CD4-positive, alpha-beta T cell (primary cell): ENCODE measurements at regions not wholly inside any gene's neighbourhood (a gene's known extent, or its start where the extent isn't known, plus 50 kb on each side); places are given as distances from the start of the nearest gene placed in this dataset.

Source experiments
- ATAC-seq: fragments of 200-7000 bp; cut with Tn5 transposase; one replicate; pipeline ENCODE4 v1.10.0; 2022; ENCODE audit warnings: mild to moderate bottlenecking; ENCODE audit not compliant: poor library complexity
- CTCF ChIA-PET: fragments of 350-600 bp; sonication (Branson Sonifier 250); formaldehyde crosslinking; loops from one replicate; lab custom pipeline; 2021; ENCODE audit warnings: antibody characterized with exemption, inconsistent platforms; lab: Charles Lee
- POLR2A ChIA-PET: fragments of 350-600 bp; sonication (Branson Sonifier 250); formaldehyde crosslinking; loops from one replicate; lab custom pipeline; 2021; ENCODE audit warnings: antibody characterized with exemption, inconsistent platforms; lab: Charles Lee
- DNase-seq, 14 experiments: peaks; one replicate each; pipeline ENCODE4 v3.0.0-alpha.2; 2013 to 2020; ENCODE audit warnings: mixed read lengths in 2 of 14
- H3K27ac ChIP-seq, 2 donors: one replicate each; pipeline versions ENCODE4 v1.5.1 to v1.7.0; 2013; ENCODE audit warnings: low read length in 2 of 2, low read depth in 1 of 2, mild to moderate bottlenecking in 1 of 2
- H3K27me3 ChIP-seq, 2 experiments: 1 replicate in 1 of 2; 2 replicates in 1 of 2; pipeline versions ENCODE4 v1.6.1 to v1.7.0; 2013; ENCODE audit warnings: low read length in 2 of 2, control low read depth in 1 of 2, mild to moderate bottlenecking in 1 of 2, moderate library complexity in 1 of 2; ENCODE audit not compliant: insufficient read depth in 2 of 2, control insufficient read depth in 1 of 2
- H3K36me3 ChIP-seq: one replicate; pipeline ENCODE4 v1.6.1; 2013; ENCODE audit warnings: low read length, control low read depth; ENCODE audit not compliant: insufficient read depth
- H3K4me1 ChIP-seq: one replicate; pipeline ENCODE4 v1.6.1; 2013; ENCODE audit warnings: low read length, control low read depth; ENCODE audit not compliant: insufficient read depth
- H3K4me3 ChIP-seq: one replicate; pipeline ENCODE4 v1.5.1; 2013; ENCODE audit warnings: mild to moderate bottlenecking, low read length, moderate library complexity
- H3K9me3 ChIP-seq, 2 experiments: 1 replicate in 1 of 2; 2 replicates in 1 of 2; pipeline versions ENCODE4 v1.6.1 to v1.7.0; 2013; ENCODE audit warnings: low read length in 2 of 2, mild to moderate bottlenecking in 2 of 2, control low read depth in 1 of 2, moderate library complexity in 1 of 2; ENCODE audit not compliant: control insufficient read depth in 1 of 2, insufficient read depth in 1 of 2
- H3K27ac Mint-ChIP-seq: one replicate; pipeline ENCODE4 v1.8.0; 2020; ENCODE audit warnings: mixed read lengths
- H3K27me3 Mint-ChIP-seq: one replicate; pipeline ENCODE4 v1.8.0; 2021; ENCODE audit warnings: mixed read lengths
- H3K36me3 Mint-ChIP-seq: one replicate; pipeline ENCODE4 v1.8.0; 2021; ENCODE audit warnings: low read depth, mixed read lengths
- H3K4me1 Mint-ChIP-seq: one replicate; pipeline ENCODE4 v1.8.0; 2021; ENCODE audit warnings: low read depth, mixed read lengths
- H3K4me3 Mint-ChIP-seq: one replicate; pipeline ENCODE4 v1.8.0; 2020; ENCODE audit warnings: mild to moderate bottlenecking, mixed read lengths
- H3K9me3 Mint-ChIP-seq: one replicate; pipeline ENCODE4 v1.8.0; 2020; ENCODE audit warnings: mixed read lengths
- CTCF ChIP-seq: fragments of 200-600 bp; IDR thresholded peaks from one replicate; pipeline ENCODE4 v1.8.0; 2022; ENCODE audit warnings: antibody characterized with exemption, mild to moderate bottlenecking
- intact Hi-C, 2 experiments: fragments of 100-400 bp; cut with DNase I in 1 of 2; cut with micrococcal nuclease in 1 of 2; formaldehyde crosslinking; loops; one replicate each; pipeline versions ENCODE4 v1.15.1 to v1.9.0; 2023 to 2025; cut with DNase I, micrococcal nuclease

- ChIA-PET CTCF (no interaction called here), POLR2A (no interaction called here)
- H3K27ac ChIP-seq = no peak overlapping the region
- no peaks in the 10 kb centered on the region for H3K9me3 ChIP-seq
- no peak for ATAC-seq
- no peak overlapping the region for H3K4me3 ChIP-seq
- no peak for TF ChIP-seq CTCF
- intact Hi-C loops = no loop called here
- no peaks in the 10 kb centered on the region for H3K9me3 Mint-ChIP-seq
- H3K27me3 ChIP-seq = peaks cover 0 to 4% of the 10 kb centered on the region in 2 experiments
- H3K36me3 ChIP-seq = no peaks in the 10 kb centered on the region
- H3K27me3 Mint-ChIP-seq = peaks cover 10% of the 10 kb centered on the region
- no peaks in the 10 kb centered on the region for H3K4me1 ChIP-seq
- H3K36me3 Mint-ChIP-seq = no peaks in the 10 kb centered on the region
- H3K27ac Mint-ChIP-seq = no peak overlapping the region
- H3K4me1 Mint-ChIP-seq = no peaks in the 10 kb centered on the region
- DNase-seq = no peak
- H3K4me3 Mint-ChIP-seq = no peak overlapping the region
Measured at GRCh38 chr10:62893036-62893435, 76.9 kb upstream of the EGR2 start.

- H3K36me3 Mint-ChIP-seq = no peaks in the 10 kb centered on the region
- H3K4me1 ChIP-seq = no peaks in the 10 kb centered on the region
- intact Hi-C loops = no loop called here
- H3K4me1 Mint-ChIP-seq = no peaks in the 10 kb centered on the region
- H3K27ac ChIP-seq = no peak overlapping the region
- H3K27me3 Mint-ChIP-seq = peaks cover 17% of the 10 kb centered on the region
- H3K4me3 Mint-ChIP-seq = no peak overlapping the region
- H3K9me3 ChIP-seq = no peaks in the 10 kb centered on the region
- ChIA-PET CTCF (no interaction called here), POLR2A (no interaction called here)
- no peak overlapping the region for H3K27ac Mint-ChIP-seq
- ATAC-seq = no peak
- H3K9me3 Mint-ChIP-seq = no peaks in the 10 kb centered on the region
- DNase-seq = no peak
- H3K4me3 ChIP-seq = no peak overlapping the region
- no peaks in the 10 kb centered on the region for H3K36me3 ChIP-seq
- H3K27me3 ChIP-seq = peaks cover 0 to 4% of the 10 kb centered on the region in 2 experiments
- TF ChIP-seq CTCF = no peak
Measured at GRCh38 chr10:62890395-62890794, 74.2 kb upstream of the EGR2 start.

GRCh38 chr10:62887642-62888041, 71.5 kb upstream of the EGR2 start:
- TF ChIP-seq CTCF = no peak
- Mint-ChIP-seq H3K27ac (no peak overlapping the region), H3K4me3 (no peak overlapping the region), H3K36me3 (no peaks in the 10 kb centered on the region), H3K9me3 (no peaks in the 10 kb centered on the region), H3K4me1 (no peaks in the 10 kb centered on the region), H3K27me3 (peaks cover 37% of the 10 kb centered on the region)
- CTCF ChIA-PET = no interaction called here
- POLR2A ChIA-PET = no interaction called here
- ATAC-seq (no peak), DNase-seq (no peak)
- Histone ChIP-seq H3K36me3 (no peaks in the 10 kb centered on the region), H3K27ac (no peak overlapping the region), H3K4me1 (no peaks in the 10 kb centered on the region), H3K9me3 (no peaks in the 10 kb centered on the region), H3K4me3 (no peak overlapping the region), H3K27me3 (peaks cover 3 to 4% of the 10 kb centered on the region in 2 experiments)
- intact Hi-C loops = no loop called here
